ENCODE measurements at regions not wholly inside any gene's neighbourhood (a gene's known extent, or its start where the extent isn't known, plus 50 kb on each side); places are given as distances from the start of the nearest gene placed in this dataset.
"Not testable (repeated sequence)": the region's sequence is repeated elsewhere in the genome, so short reads cannot be mapped to it uniquely, and the experiment has no call there.

- DNase-seq = no peak
Measured at GRCh38 chr14:53663709-53664108, 292.9 kb downstream of the BMP4 start.

DNA sequence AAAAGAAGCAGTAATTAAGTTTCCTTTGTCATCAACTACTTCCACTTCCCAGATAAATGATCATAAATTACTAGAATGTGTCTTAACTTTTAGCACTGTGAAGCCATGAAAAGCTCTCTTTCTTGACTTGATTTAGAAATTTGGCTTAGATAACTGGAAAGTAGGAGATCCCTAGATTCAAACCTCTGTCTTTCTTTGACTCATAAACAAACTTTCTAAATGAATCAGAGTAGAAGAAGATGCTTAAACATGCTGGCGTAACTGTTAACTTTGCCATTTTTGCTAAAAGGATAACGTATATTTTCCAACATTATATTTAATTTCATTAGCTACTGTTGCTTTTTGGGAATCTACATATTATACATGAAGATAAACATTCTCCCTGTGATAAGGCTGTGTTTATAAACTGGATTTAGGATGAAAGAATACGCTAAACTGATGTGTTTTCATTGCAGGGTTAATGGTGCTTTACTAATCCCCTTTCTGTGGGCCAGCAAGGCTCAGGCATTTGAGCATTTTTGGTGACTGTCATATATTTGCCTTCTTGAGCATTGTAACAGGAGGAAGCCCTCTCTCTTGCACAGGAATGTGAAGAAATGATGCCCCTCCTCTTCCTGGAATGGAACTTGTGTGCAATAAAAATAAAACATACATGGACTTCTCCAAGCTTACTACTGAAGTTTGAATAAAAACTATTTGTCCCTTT lies 301.4 kb downstream of the BMP4 start:
- DNase-seq = no peak

DNA sequence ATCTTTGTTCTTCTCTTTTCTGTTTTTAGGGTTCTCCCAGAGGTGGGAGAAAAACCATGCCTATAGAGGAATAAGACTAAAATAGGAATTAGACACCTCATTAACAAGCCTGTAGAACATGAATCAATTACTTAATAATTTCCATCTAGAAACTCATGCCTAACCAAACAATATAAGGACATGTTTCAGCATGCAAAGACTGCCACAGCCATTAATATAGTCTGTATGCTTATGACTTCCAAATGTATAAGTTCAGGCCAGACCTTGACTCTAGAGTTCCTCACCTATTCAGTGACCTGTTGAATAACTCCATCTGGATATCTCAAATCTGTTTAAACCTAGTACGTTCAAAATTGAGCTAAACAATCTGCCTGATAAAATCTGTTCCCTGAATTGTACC lies 304.6 kb downstream of the BMP4 start:
- DNase-seq = no peak

DNA sequence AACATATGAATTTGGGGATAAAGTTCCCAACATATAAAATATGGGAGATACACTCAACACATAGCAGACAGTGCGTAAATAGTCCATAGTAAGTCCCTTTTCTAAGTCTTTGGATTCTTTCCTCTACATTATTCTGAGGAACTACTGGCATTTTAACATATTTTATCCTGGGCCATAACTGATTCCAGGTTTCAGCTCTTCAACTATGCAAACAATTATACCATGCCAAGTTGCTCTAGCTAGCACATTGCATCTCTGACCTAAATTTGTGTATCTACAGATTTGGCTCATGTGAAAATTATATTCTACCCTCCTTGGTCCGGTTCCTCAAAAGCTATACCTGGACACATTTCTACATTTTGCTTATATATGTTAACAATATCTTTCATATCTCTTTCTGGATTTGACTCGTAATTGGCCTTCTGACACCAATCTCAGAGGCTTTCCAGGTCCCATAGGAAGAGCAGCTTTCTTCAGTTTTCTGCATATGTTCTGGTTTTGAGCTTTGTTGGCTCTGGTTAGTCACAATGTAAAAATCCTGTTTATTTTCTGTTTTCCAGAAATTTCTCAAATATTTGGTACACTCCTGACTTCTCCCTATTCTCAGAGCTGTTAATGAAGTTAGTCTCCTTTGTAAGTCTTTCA lies 305.4 kb downstream of the BMP4 start:
- DNase-seq = no peak

- no peak for DNase-seq
Measured at GRCh38 chr14:53646925-53647324, 309.7 kb downstream of the BMP4 start.

GRCh38 chr14:53640695-53641094 lies 315.9 kb downstream of the BMP4 start:
- DNase-seq = no peak

DNA sequence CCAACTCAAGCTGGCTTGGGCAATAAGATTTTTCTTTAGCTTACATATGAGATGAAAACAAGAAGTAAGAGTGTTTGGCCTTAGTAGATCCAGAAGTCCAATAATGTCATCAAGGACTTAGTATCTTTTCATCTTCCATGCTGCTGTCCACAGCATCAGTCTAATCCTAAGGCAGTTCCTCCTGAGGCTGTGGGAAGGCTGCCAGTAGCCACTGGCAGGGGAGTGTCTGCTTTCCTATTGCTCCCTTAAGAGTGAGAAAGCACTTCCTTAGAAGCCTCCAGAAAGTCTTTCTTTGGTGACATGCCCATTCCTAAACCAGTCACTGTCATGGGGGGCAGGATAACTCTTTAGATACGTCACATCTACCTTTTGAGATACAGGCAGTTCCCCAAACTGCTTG lies 317.7 kb downstream of the BMP4 start:
- no peak for DNase-seq

DNA sequence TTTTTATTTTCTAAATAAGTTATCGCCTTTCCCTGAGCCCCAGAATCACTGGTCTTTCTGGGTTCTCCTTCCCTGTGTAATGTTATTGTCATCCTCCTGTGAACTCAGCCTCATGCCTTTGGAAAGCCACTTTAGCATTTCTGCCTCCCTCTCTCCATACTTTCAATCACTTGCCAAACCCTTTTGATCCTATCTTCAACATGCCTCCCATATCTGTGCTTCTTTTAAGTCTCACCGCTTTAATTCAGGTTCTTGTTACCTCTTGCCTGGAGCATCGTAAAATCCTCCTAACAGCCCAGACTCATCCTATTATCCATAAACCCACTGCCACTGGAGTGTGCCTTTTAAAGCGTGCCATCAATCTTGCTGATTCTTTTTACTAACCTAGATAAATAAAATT lies 321.8 kb downstream of the BMP4 start:
- DNase-seq = no peak

- DNase-seq = peak; percentile 95
Measured at GRCh38 chr14:53630336-53630735, 326.3 kb downstream of the BMP4 start.

GRCh38 chr14:53628732-53629430 lies 327.7 kb downstream of the BMP4 start:
- no peak for DNase-seq

- DNase-seq = no peak
Measured at GRCh38 chr14:53628261-53628660, 328.4 kb downstream of the BMP4 start.

- DNase-seq = no peak
Measured at GRCh38 chr14:53626761-53627160, 329.9 kb downstream of the BMP4 start.

DNA sequence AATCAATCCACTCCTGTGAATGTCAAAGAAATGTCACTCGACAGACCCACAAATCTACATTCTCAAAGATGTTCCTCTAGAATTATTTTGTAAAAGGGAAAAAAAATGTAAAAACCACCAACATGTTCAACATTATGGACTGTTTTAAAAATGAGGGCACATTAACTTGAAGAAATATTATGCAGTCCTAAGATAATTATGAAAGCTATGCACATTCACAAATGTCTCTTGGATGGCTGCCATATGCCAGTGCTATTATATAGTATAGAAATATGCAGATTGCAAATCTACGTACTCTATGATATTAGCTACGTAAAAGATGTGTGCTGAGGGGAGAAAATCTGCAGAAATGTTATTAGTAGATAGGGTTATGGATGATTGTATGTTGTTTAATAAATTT lies 334.2 kb downstream of the BMP4 start:
- DNase-seq = no peak

DNA sequence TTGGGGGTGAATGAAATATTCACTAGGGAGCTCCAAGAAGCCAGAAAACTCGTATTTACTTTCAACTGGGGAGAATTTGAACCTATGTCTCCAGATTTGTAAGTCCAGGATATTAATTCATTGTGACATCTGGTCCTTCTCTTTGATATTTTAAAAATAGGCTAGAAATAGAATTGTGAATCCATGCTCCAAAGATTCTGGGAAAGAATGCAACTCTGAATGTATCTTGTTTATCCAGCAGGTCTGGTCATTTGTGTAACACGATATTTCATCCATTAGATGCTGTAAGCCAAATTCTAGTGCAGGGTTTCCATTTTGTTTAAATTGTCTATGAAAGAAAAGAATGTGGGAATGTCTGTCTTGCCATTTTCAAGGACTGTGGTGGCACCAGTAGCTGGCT lies 334.7 kb downstream of the BMP4 start:
- no peak for DNase-seq

DNA sequence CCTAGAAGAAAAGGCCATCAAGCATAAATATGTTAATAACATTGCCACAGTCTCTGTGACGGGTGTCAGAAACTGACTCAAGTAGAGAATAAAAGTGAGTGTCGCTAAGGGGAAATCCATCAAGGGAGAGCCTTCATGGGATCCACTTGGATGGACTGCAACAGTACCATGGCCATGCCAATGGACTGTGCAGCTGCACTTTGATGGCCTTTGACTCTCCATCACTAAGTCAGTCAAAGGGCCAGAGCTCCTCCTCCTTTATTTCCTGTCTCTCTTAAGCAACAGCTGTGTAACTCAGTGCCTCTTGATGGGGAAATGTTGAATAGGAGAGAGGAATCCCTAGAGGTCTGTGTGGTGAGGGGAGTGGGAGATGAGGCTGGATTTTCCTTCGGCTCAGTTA lies 335.2 kb downstream of the BMP4 start:
- DNase-seq = no peak

GRCh38 chr14:53620890-53621289 lies 335.7 kb downstream of the BMP4 start:
- DNase-seq = no peak

GRCh38 chr14:53620317-53620716 lies 336.3 kb downstream of the BMP4 start:
- no peak for DNase-seq

- DNase-seq = no peak
Measured at GRCh38 chr14:53619691-53620231, 336.9 kb downstream of the BMP4 start.

GRCh38 chr14:53616536-53616935 lies 340.1 kb downstream of the BMP4 start:
- not testable (repeated sequence) for DNase-seq

GRCh38 chr14:53615252-53615651 lies 341.4 kb downstream of the BMP4 start:
- DNase-seq = no peak

DNA sequence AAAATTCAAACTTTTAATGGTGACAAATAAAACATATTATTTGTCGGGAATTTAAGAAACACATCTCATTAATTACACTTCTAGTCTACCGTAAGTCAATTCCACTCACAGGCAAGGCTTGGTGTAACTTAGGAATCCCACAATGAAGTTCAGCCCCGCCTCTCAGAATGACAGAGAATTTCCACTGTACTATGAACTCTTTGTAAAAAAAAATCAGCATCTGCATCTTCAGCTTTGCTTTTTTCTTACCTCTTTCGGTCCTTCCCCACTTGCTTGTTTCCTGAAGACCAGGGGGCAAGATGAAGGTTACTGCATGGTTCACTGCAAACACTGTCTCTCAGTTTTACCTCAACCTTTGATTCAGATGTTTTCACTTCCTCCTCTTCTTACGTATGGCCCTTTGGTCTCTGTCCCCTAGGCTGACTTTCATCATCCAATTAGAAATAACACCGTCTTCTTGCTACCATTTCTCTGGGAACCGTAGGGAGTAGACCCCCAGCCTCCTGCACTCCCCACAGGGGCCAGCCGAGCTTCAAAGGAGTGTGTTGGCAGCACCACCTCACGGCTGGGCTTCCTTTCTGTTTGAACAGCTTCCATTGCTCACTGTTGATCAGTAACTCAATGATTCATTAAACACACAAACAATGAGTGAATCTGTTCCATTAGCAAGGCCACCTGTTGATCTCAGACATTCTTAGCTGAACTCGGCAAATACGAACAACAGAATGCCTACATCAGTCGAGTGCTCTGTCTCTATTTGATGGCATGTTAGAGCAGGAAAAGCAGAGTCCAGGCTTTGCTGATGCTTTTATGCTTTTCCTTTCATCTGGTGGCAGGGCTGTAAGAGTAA lies 343.0 kb downstream of the BMP4 start:
- DNase-seq = no peak

- DNase-seq = no peak
Measured at GRCh38 chr14:53610947-53611346, 345.7 kb downstream of the BMP4 start.

- no peak for DNase-seq
Measured at GRCh38 chr14:53609009-53609408, 347.6 kb downstream of the BMP4 start.

Measured in DMS79 (cell line).